ENCODE measurements at regions not wholly inside any gene's neighbourhood (a gene's known extent, or its start where the extent isn't known, plus 50 kb on each side); places are given as distances from the start of the nearest gene placed in this dataset.

GRCh38 chr4:117264072-117264471 is 178.7 kb upstream of the TRAM1L1 start:
- Mint-ChIP-seq H3K9me3 (peaks cover 2% of the 10 kb centered on the region), H3K27ac (no peak overlapping the region), H3K27me3 (no peaks in the 10 kb centered on the region), H3K4me3 (no peak overlapping the region), H3K36me3 (ENCODE audit: low read depth) (no peaks in the 10 kb centered on the region), H3K4me1 (no peaks in the 10 kb centered on the region)
- no peak for TF ChIP-seq CTCF (IDR thresholded peaks at IDR 0.05)
- ChIA-PET CTCF (no interaction called here), POLR2A (no interaction called here)
- intact Hi-C loops (cut with micrococcal nuclease): no loop called here
- ATAC-seq (ENCODE audit: low read depth): no peak
- DNase-seq: no peak

- no peak overlapping the region for H3K4me3 Mint-ChIP-seq
- no peaks in the 10 kb centered on the region for H3K36me3 Mint-ChIP-seq (ENCODE audit: low read depth)
- intact Hi-C loops (cut with micrococcal nuclease): no loop called here
- peaks cover 2% of the 10 kb centered on the region for H3K9me3 Mint-ChIP-seq
- no peaks in the 10 kb centered on the region for H3K27me3 Mint-ChIP-seq
- POLR2A ChIA-PET: no interaction called here
- no peak for TF ChIP-seq CTCF (IDR thresholded peaks at IDR 0.05)
- CTCF ChIA-PET: no interaction called here
- ATAC-seq (ENCODE audit: low read depth): no peak
- H3K27ac Mint-ChIP-seq: no peak overlapping the region
- H3K4me1 Mint-ChIP-seq: no peaks in the 10 kb centered on the region
- no peak for DNase-seq
Observed at GRCh38 chr4:117267317-117267716, 181.9 kb upstream of the TRAM1L1 start.

- intact Hi-C loops (cut with micrococcal nuclease): no loop called here
- ATAC-seq (ENCODE audit: low read depth) (no peak), DNase-seq (no peak)
- Mint-ChIP-seq H3K36me3 (ENCODE audit: low read depth) (no peaks in the 10 kb centered on the region), H3K27ac (no peak overlapping the region), H3K4me3 (no peak overlapping the region), H3K27me3 (no peaks in the 10 kb centered on the region), H3K4me1 (no peaks in the 10 kb centered on the region), H3K9me3 (peaks cover 7% of the 10 kb centered on the region)
- CTCF ChIA-PET: no interaction called here
- POLR2A ChIA-PET: no interaction called here
- no peak for TF ChIP-seq CTCF (IDR thresholded peaks at IDR 0.05)
Observed at GRCh38 chr4:117284736-117285135, 199.4 kb upstream of the TRAM1L1 start.

- intact Hi-C loops (cut with micrococcal nuclease): no loop called here
- CTCF ChIA-PET: no interaction called here
- POLR2A ChIA-PET: no interaction called here
- DNase-seq (no peak), ATAC-seq (ENCODE audit: low read depth) (no peak)
- TF ChIP-seq CTCF (IDR thresholded peaks at IDR 0.05): no peak
- no peaks in the 10 kb centered on the region for H3K4me1 Mint-ChIP-seq
- no peaks in the 10 kb centered on the region for H3K36me3 Mint-ChIP-seq (ENCODE audit: low read depth)
- H3K27ac Mint-ChIP-seq: no peak overlapping the region
- H3K9me3 Mint-ChIP-seq: peaks cover 2% of the 10 kb centered on the region
- H3K27me3 Mint-ChIP-seq: no peaks in the 10 kb centered on the region
- H3K4me3 Mint-ChIP-seq: no peak overlapping the region
Observed at GRCh38 chr4:117293784-117294183, 208.4 kb upstream of the TRAM1L1 start.

- no peak for TF ChIP-seq CTCF (IDR thresholded peaks at IDR 0.05)
- CTCF ChIA-PET: no interaction called here
- POLR2A ChIA-PET: no interaction called here
- Mint-ChIP-seq H3K36me3 (ENCODE audit: low read depth) (no peaks in the 10 kb centered on the region), H3K4me1 (no peaks in the 10 kb centered on the region), H3K27me3 (no peaks in the 10 kb centered on the region), H3K9me3 (peaks cover 2% of the 10 kb centered on the region), H3K27ac (no peak overlapping the region), H3K4me3 (no peak overlapping the region)
- DNase-seq: no peak
- no peak for ATAC-seq (ENCODE audit: low read depth)
- intact Hi-C loops (cut with micrococcal nuclease): no loop called here
Observed at GRCh38 chr4:117302226-117302625, 216.8 kb upstream of the TRAM1L1 start.
